ENCODE measurements at regions not wholly inside any gene's neighbourhood (a gene's known extent, or its start where the extent isn't known, plus 50 kb on each side); places are given as distances from the start of the nearest gene placed in this dataset.
"Not testable (repeated sequence)": the region's sequence is repeated elsewhere in the genome, so short reads cannot be mapped to it uniquely, and the experiment has no call there.

DNA sequence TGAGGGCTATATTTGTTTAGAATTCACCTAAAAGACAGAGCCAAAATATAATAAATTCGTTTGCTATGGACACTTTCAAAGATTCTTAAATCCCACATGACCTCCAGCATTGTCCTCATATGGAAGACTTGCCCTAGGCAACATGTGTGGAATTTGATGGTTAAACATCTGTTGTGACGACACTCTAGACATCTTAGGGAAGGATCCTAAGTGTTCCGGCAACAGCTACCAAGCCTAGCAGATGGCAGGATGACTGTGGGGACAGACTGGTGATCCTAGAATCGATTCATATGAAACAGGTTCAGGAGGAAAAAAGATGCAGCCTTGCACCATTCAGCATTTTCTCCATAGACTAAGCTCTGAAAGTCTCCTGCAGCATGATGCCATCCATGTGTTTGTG, 77.6 kb upstream of the BACH2 start:
- no peak for DNase-seq (ENCODE audit: low read depth in 1 of 2, low spot score in 1 of 2)

DNA sequence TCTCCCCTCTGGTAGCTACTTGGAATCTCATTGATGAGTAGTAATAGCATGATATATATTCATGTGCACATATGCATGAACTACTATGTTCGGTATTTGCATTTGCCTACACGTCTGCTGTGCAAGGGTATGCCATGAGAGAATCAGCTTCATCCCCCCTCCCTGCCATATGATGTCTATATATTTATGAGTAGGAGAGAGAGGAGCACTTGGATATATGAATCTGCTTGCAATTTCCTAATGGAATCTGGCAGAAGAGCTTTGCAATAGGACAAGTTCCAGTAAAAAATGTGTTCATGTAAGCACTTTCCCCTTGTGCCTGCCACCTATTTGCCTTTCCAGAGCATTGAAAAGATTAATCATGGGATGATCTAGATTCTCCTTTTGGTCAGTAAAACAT, 76.2 kb upstream of the BACH2 start:
- no peak for DNase-seq (ENCODE audit: low read depth in 1 of 2, low spot score in 1 of 2)

DNA sequence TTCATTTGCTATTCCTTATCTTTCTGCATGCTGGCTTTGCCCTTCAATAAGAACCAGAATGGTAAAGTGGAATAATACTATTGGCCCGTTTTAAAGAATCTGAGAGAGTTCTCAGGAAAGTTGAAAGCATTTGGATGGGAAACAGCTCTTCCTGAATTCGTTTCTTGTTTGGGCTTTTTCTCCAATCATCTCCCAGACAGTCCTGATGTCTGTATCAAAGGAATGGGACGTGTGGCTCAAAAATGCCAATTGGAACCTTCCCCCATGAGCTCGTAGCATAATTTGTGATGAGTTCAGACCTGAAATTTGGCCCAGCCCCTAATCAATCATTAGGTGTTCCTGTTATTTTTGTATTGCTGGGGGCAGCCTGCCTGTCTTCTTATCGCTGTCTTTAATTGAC, 75.8 kb upstream of the BACH2 start:
- DNase-seq (ENCODE audit: low read depth in 1 of 2, low spot score in 1 of 2) = no peak

DNA sequence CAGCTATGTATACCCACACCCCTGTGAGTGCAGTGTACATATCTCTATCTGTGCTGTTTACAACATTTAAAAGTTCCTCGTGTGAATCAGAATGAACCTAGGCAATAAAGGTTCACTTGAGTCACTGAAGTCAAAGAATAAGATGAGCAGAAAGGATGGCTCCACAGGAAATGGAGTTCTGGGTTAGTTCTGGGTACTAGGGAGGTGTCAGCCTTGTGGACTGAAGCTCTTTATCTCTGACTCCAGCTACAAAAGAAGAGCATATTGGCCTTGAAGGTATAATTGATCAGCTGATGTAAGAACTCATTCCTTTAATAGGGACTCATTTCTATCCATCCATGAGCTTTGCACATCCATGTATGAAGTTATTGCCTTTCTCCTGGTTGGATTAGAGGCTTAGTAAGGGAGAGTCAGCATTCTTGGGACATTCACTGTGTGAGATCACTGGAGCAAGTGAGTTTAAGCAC, 73.9 kb upstream of the BACH2 start:
- DNase-seq (ENCODE audit: low read depth in 1 of 2, low spot score in 1 of 2) = no peak

DNA sequence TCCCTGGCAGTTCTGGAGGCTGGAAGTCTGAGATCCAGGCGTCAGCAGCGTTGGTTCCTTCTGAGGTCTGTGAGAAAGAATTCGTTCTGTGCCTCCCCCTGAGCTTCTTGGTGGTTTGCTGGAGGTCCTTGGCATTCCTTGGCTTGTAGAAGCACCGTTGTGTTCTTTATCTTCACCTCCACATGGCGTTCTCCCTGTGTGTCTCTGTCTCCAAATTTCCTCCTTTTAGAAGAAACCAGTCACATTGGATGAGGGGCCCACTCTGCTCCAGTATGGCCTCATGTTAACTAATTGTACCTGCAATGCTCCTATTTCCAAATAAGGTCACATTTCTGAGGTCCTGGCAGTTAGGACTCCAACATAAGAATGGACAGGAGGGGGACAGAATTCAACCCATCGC, 73.0 kb upstream of the BACH2 start:
- no peak for DNase-seq (ENCODE audit: low read depth in 1 of 2, low spot score in 1 of 2)

DNA sequence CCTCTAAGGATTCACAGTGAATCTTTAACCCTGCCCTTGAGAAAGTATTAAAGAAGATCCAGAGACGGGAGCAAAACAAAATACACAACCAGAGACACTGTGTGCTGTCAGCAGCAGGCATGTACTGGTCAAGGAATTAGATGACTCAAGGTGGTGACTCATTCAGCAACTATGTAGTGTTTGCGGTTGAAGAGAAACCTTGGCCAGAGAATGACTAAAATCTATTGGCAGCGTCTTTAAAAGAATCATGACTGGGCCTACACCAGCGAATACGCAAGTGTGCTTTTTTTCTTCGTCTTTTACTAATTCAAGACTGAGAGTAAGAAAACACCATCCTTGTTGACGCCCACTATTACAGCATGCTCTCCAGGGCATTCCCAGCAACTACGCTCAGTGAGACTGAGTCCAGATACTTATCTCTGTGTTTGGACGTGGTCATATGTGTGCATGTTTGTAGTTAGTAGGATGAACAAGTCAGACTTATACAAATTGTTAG, 72.4 kb upstream of the BACH2 start:
- DNase-seq (ENCODE audit: low read depth in 1 of 2, low spot score in 1 of 2) = no peak

DNA sequence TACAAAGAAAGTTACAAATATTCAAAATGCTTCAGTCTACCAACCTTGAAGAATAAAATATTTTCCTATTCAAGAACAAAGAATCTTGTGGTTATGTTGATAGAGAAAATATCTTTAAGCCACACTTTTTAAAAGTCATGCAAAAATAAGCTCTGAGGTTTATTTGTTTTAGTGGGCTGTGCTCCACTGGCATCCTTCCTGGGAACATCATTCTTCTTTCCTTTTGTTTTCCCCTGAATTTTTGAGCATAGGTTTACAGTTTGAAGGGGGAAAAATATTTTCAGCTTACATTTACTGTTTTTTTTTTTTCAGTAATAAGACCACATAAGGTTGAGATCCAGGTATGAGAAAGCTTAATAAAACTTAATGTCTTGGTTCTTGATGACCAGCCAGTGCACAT, 72.0 kb upstream of the BACH2 start:
- DNase-seq (ENCODE audit: low read depth in 1 of 2, low spot score in 1 of 2) = no peak

DNA sequence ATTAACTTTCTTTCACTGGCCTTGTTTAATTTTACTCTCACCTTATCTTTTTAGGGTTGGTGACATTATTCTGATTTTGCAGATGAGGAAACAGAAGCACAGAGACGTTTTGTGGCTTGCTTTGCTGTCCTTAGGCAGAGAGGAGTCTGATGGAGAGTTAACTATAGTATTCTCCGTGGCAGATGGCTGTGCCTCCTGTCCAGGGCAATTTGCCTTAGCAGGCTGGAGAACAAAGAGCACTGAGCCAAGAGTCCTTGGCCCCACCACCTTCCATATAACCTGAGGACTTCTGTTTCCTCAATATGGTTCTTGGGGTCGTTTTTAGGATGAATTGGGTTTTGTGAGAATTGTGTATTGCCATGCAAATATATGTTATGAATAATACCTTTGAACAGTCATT, 71.4 kb upstream of the BACH2 start:
- no peak for DNase-seq (ENCODE audit: low read depth in 1 of 2, low spot score in 1 of 2)

DNA sequence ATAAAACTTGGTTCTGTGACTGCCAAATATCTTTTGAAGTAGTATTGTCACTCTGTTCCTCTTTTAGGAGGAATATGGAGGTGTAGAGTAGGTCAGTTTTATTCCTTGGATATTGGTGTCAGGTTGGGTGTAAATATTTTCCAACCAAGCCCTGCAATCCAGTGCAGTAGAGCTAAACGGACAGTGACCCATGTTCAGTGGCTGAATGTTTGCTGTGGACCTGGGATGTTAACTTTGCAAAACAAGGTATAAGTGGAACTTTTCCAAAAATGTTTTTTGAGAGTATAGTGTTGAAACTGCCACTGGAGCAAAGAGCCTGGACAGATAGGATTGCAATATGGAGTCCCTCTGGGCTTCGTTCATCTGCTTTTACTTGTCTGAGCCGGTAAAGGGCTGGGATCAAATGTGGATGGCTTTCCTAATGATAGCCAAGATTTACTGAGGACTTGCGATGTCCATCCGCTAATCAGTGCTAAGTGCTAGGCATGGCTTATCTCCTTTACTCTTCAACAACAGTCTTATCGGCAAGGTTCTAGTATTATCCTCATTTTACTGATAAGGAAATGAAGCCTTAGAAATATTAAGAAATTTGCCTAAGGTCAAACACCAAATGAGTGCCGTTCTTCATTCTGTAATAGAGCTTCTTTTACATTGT, 69.0 kb upstream of the BACH2 start:
- no peak for DNase-seq (ENCODE audit: low read depth in 1 of 2, low spot score in 1 of 2)

DNA sequence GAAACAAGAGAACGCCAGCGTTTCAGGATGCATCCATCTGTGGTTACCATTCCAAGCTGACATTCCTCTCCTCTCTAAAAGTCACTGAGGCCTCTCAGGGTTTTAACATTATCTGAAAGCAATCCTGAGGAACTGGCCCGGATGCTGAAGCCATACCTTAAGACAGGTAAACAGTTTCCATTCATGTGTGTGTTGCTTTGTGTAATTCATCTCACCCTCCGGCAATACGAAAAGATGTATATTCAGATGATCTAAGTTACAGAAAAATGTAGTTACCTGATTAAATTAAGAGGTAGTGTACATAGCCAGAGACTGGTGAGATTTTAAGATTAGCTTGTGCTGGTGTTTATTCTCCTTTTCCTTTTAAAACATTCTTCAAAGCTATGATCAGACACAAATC, 68.4 kb upstream of the BACH2 start:
- DNase-seq (ENCODE audit: low read depth in 1 of 2, low spot score in 1 of 2) = no peak

DNA sequence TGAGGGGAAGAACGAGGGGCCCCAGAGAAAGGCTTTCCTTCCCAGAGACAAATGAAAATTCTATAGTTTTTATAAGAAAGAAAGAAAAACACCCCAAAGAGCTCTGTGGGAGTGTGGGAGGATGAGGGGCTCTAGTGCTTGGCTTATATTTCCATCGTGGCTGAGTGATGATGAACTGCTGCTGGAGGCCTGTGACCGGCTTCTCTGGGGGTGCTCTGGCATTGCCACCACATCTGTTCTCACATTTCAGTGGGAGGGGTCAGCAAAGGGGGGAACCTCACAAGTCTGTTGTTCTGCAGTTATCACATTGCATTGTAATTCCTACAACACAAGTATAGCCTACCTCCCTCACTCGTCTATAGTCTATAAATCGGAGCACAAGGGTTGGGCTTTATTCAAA, 67.6 kb upstream of the BACH2 start:
- no peak for DNase-seq (ENCODE audit: low read depth in 1 of 2, low spot score in 1 of 2)

DNA sequence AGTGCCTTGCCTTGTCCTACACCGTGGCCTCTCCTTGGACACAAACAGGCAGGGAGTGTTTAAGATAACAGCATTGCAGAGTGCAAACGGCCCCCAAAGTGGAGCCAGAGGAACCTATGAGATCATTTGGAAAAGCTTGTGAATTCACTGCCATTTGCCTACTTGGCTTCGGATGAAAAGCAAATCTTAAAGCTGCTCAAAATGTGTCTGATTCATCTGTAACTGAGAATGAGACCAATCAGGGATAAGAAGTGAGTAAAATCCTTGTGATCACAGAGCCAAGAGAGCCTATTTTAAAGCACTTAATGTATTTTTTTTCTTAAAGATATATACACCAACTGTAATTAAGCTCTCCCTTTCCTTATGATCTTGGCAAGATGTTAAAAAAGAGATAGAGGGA, 65.7 kb upstream of the BACH2 start:
- no peak for DNase-seq (ENCODE audit: low read depth in 1 of 2, low spot score in 1 of 2)

DNA sequence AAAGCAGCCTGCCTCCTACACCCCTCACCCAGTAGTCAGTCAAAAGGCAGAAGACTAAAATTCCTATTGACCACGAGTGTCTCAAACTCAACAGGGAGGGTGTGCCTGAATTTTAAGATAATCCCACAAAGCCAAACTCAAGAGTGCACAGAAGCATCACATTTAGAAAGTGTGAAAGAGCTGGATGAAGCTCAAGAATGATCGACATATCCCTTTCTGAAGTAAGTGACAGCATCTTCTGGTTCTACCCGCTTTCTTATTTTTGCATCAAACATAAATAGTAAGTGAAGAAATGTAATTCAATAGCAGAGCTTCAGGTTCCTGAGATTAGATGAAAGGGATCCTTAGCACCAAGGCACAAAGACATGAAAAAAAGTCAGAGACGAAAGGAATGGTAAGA, 64.5 kb upstream of the BACH2 start:
- DNase-seq (ENCODE audit: low read depth in 1 of 2, low spot score in 1 of 2) = no peak

DNA sequence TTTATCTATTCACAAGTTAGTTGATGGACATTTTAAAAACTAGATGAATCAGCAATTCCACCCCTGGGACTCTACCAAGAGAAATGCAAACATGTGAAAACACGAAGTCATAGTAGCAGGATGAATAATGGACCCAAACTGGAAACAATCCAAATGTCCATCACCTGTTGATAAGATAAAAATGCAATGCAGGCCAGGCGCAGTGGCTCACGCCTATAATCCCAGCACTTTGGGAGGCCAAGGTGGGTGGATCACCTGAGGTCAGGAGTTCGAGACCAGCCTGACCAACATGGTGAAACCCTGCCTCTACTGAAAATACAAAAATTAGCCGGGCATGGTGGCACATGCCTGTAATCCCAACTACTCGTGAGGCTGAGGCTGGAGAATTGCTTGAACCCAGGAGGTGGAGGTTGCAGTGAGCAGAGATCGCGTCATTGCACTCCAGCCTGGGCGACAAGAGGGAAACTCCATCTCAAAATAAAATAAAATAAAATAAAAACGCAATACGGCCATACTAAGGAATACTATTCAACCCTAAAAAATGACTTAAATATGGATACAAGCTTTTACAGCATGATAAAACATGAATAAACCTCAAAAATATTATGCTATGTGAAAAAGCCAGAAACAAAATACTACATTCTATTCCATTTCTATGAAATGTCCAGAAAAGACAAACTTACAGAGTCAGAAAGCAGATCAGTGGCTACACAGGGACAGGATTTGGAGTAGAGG, 61.6 kb upstream of the BACH2 start:
- not testable (repeated sequence) for DNase-seq (ENCODE audit: low read depth in 1 of 2, low spot score in 1 of 2)

DNA sequence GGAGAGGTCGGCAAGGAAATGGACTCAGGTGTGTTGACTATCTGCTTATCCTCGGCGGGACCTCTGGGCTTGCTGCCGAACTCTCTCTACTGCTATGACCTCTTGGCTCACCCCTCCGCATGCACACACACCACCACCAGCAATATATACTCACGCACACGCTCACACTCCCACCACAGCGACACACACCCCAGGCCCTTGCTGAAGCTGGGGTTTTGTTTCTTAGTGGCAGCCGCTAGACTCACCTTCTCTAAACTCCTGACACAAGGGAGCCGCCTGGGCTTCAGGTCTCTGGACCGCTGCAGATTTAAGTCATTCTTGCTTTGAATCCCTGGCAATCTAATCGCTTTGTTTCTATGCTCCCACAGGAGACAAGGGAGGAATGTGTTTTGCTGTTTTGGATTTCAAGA, 59.4 kb upstream of the BACH2 start:
- DNase-seq (ENCODE audit: low read depth in 1 of 2, low spot score in 1 of 2) = no peak

DNA sequence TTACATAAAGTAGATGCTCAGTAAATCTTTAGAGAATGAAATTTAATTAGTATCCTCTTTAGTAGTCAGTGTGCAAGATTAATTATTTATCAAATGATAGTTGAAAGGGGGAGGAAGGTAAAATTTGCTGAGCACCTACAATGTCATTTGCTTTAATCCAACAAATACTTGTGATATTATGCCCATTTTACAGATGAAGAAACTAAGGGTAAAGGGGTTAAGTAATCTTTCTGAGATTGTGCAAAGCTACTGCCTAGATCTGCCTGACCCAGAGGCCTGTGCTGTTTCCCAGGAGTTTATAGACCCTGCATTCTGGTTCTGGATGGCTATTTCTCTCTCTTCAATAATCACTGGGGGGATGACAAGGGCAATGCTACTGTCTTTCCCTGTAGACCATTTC, 58.3 kb upstream of the BACH2 start:
- DNase-seq (ENCODE audit: low read depth in 1 of 2, low spot score in 1 of 2) = no peak

DNA sequence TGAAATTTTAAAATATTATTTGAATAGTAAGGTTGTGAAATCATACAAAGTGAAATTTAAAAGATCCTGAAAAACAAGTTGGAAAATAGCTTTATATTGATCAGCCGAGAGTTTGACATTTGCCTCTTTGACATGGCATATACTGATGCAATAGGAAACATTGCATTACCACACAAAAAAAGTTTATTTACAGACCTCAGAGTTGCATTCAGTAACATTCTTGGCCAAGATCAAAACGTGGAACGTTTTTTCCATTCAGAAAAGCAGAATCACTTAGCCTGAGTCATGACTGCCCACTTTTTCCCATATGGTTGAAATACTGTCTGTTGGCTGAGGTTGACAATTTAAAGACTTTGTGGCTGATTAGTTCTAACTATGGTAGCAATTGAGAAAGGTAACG, 55.1 kb upstream of the BACH2 start:
- DNase-seq (ENCODE audit: low read depth in 1 of 2, low spot score in 1 of 2) = no peak

DNA sequence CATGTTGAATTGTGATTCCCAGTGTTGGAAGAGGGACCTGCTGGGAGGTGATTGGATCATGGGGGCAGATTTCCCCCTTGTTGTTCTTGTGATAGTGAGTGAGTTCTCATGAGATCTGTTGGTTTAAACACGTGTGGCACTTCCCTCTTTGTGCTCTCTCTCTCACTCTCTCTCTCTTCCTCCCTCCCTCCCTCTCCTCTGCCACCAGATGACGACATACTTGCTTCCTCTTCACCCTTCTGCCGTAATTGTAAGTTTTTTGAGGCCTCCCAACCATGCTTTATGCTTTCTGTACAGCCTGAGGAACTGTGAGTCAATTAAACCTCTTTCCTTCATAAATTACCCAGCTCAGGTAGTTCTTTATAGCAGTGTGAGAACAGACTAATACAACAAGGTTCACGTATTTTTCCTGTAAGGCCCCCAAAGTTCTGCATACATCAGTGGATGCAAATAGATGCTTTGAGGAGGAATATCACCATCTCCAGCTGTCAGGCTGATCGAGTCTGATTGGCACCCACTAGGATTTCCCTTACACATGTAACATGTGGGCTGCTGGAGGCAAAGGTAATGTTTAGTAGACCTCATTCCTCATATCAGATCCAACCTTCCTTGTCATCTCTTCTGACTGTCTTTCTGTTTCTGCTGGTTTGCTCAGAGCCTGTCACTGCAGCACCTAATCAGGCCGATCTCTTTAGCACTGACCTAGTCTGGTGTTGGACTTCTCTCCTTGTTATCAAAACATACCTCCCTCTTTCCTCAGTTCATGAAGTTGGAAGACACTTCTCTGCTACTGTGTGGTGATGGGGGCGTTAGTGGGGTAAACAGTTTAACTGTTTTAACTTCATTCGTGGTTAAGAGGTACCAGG, 54.3 kb upstream of the BACH2 start:
- no peak for DNase-seq (ENCODE audit: low read depth in 1 of 2, low spot score in 1 of 2)

DNA sequence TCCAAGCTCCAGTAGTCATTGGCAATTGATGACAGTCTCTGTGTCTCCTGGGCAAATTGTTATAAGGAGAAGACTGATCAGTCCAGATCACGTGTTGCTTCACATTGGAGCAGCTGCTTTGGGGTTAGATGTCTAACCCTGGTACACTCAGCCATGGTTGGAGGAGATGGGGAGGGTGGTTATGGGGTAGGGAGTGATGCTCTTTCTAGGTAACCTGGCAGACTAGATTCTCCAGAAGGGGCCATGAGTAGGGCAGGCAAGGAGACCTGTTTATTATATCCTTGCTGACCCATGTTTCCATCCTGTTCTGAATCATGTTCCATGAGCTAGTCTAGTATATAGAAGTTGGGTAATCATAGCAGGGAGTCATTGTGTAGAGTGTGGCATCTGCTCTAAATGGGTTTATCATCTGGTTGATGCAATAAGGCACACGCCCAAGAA, 50.8 kb upstream of the BACH2 start:
- no peak for DNase-seq (ENCODE audit: low read depth in 1 of 2, low spot score in 1 of 2)

DNA sequence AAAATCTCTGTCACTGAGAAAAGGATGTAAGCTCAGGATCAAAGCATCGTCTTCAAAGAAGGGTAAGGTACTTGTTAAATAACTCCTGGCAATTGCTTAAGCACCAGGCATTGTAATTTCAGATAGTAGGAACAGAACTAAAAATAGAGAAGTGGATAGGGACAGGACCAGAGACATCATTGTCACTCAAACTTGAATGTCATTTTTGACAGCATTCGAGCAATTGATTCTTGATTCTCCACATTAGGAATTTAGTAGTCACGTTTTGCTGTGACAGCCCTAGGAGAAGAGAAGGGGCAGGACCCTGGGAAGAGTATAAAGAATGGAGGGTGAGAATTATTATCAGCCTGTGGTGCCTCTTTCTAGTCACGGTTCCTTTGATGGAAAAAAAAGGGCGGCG, 50.1 kb upstream of the BACH2 start:
- no peak for DNase-seq (ENCODE audit: low read depth in 1 of 2, low spot score in 1 of 2)
